ENCODE measurements at regions not wholly inside any gene's neighbourhood (a gene's known extent, or its start where the extent isn't known, plus 50 kb on each side); places are given as distances from the start of the nearest gene placed in this dataset.

DNA sequence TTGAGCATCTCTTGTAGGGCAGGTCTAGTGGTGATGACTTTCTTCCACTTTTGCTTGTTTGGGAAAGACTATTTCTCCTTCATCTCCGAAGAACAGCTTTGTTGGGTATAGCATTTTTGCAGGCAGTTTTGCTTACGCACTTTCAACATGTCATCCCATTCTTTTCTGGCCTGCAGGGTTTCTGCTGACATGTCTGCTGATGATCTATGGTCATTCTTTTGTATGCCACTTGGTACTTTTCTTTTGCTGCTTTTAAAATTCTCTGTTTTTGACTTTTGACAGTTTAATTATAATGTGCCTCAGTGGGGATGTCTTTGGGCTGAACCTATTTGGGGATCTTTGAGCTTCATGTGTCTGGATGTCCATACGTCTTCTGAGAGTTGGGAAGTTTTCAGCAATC is 78.2 kb downstream of the PTHLH start:
- no peak for ATAC-seq
- DNase-seq = no peak
- Histone ChIP-seq H3K4me1 (no peaks in the 10 kb centered on the region), H3K9me3 (no peaks in the 10 kb centered on the region), H3K36me3 (no peaks in the 10 kb centered on the region), H3K4me3 (no peak overlapping the region), H3K27ac (no peak overlapping the region), H3K27me3 (ENCODE audit: low read depth) (no peaks in the 10 kb centered on the region)
- intact Hi-C loops (cut with DNase I) = no loop called here
- TF ChIP-seq, protein P1, sequence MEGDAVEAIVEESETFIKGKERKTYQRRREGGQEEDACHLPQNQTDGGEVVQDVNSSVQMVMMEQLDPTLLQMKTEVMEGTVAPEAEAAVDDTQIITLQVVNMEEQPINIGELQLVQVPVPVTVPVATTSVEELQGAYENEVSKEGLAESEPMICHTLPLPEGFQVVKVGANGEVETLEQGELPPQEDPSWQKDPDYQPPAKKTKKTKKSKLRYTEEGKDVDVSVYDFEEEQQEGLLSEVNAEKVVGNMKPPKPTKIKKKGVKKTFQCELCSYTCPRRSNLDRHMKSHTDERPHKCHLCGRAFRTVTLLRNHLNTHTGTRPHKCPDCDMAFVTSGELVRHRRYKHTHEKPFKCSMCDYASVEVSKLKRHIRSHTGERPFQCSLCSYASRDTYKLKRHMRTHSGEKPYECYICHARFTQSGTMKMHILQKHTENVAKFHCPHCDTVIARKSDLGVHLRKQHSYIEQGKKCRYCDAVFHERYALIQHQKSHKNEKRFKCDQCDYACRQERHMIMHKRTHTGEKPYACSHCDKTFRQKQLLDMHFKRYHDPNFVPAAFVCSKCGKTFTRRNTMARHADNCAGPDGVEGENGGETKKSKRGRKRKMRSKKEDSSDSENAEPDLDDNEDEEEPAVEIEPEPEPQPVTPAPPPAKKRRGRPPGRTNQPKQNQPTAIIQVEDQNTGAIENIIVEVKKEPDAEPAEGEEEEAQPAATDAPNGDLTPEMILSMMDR (IDR thresholded peaks at IDR 0.05) = no peak

GRCh38 chr12:27879708-27880107 is 92.8 kb downstream of the PTHLH start:
- TF ChIP-seq, protein P1 (IDR thresholded peaks at IDR 0.05) = no peak
- H3K4me1 ChIP-seq = no peaks in the 10 kb centered on the region
- ATAC-seq (no peak), DNase-seq (no peak)
- no peaks in the 10 kb centered on the region for H3K36me3 ChIP-seq
- no peak overlapping the region for H3K27ac ChIP-seq
- H3K27me3 ChIP-seq (ENCODE audit: low read depth) = no peaks in the 10 kb centered on the region
- intact Hi-C loops (cut with DNase I) = no loop called here
- H3K9me3 ChIP-seq = no peaks in the 10 kb centered on the region
- H3K4me3 ChIP-seq = no peak overlapping the region

DNA sequence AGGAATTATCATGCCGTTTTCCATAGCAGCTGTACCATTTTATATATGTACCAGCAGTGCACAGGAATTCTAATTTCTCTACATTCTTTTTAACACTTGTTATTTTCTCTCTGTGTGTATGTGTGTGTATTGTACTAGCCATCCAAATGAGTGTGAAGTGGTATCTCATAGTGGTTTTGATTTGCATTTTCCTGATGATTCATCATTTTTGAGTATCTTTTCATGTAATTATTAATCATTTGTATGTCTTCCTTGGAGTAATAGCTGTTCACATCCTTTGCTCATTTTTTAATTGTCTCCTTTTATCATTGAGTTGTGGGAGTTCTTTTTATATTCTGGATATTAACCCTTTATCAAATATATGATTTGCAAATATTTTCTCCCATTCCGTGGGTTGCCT is 95.6 kb upstream of the MANSC4 start:
- TF ChIP-seq, protein P1 (IDR thresholded peaks at IDR 0.05) = no peak
- intact Hi-C loops (cut with DNase I) = no loop called here
- Histone ChIP-seq H3K27me3 (ENCODE audit: low read depth) (no peaks in the 10 kb centered on the region), H3K36me3 (no peaks in the 10 kb centered on the region), H3K27ac (no peak overlapping the region), H3K4me1 (no peaks in the 10 kb centered on the region), H3K4me3 (no peak overlapping the region), H3K9me3 (no peaks in the 10 kb centered on the region)
- DNase-seq (no peak), ATAC-seq (no peak)

DNA sequence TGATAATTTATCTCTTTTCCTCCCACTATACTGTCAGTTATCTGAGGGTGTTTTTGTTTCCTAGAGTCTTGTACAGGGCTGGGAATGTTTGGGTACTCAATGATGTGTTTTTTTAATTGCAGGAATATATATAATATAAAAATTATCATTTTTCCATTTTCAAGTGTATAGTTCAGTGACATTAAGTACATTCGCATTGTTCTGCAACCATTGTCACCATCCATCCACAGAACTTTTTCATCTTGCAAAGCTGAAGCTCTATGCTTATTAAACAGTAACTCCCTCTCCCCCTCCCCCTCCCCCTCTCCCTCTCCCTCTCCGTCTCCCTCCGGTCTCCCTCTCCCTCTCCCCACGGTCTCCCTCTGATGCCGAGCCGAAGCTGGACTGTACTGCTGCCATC is 93.0 kb upstream of the MANSC4 start:
- intact Hi-C loops (cut with DNase I) = no loop called here
- Histone ChIP-seq H3K4me1 (no peaks in the 10 kb centered on the region), H3K9me3 (no peaks in the 10 kb centered on the region), H3K27ac (no peak overlapping the region), H3K4me3 (no peak overlapping the region), H3K36me3 (no peaks in the 10 kb centered on the region), H3K27me3 (ENCODE audit: low read depth) (no peaks in the 10 kb centered on the region)
- TF ChIP-seq, protein P1 (IDR thresholded peaks at IDR 0.05) = no peak
- DNase-seq = no peak
- ATAC-seq = no peak

DNA sequence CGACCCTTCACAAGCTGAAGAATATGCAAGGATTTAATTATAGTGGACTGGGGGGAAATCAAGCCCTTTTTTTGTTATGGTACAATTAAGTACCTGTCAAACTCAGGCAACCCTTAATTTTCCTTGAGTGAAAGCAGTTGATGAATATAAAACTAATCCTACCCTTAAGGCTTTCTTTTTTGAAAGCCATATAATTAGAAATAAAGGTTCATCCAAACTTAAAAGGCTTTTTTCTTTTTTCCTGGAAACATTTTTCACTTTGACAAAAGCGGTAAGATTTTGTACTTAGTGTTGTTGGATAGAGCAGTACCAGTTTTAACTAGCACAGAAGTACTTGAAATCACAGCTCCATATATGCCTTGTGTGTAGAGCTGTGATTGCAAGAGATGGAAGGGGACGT is 91.9 kb upstream of the MANSC4 start:
- no peak for DNase-seq
- TF ChIP-seq, protein P1 (IDR thresholded peaks at IDR 0.05) = no peak
- Histone ChIP-seq H3K4me1 (no peaks in the 10 kb centered on the region), H3K27ac (no peak overlapping the region), H3K27me3 (ENCODE audit: low read depth) (no peaks in the 10 kb centered on the region), H3K36me3 (no peaks in the 10 kb centered on the region), H3K9me3 (no peaks in the 10 kb centered on the region), H3K4me3 (no peak overlapping the region)
- no peak for ATAC-seq
- intact Hi-C loops (cut with DNase I) = no loop called here

DNA sequence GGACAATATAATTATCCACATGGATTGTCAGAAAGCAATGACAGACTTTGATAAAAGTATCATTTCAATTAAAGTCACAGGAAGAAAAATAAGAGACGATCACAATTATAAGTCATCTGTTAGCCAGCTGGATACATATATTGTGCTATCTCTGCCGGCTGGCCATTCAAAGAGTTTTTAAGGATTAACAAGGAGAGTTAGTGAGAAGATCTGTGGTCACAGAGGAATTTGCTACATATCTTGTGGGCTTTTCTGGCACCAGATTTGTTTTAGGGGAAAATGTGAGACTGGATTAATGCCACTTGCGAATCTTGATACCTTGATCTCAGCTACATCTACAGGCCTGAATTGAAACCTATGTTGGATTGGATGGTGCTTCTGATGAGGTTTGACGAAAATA is 90.9 kb upstream of the MANSC4 start:
- intact Hi-C loops (cut with DNase I) = no loop called here
- TF ChIP-seq, protein P1 (IDR thresholded peaks at IDR 0.05) = no peak
- H3K4me1 ChIP-seq = no peaks in the 10 kb centered on the region
- DNase-seq = no peak
- no peaks in the 10 kb centered on the region for H3K27me3 ChIP-seq (ENCODE audit: low read depth)
- no peak overlapping the region for H3K27ac ChIP-seq
- H3K36me3 ChIP-seq = no peaks in the 10 kb centered on the region
- no peak overlapping the region for H3K4me3 ChIP-seq
- no peaks in the 10 kb centered on the region for H3K9me3 ChIP-seq
- ATAC-seq = no peak

Data from lower lobe of right lung (tissue), 2 donors.